ENCODE measurements at regions not wholly inside any gene's neighbourhood (a gene's known extent, or its start where the extent isn't known, plus 50 kb on each side); places are given as distances from the start of the nearest gene placed in this dataset.

DNA sequence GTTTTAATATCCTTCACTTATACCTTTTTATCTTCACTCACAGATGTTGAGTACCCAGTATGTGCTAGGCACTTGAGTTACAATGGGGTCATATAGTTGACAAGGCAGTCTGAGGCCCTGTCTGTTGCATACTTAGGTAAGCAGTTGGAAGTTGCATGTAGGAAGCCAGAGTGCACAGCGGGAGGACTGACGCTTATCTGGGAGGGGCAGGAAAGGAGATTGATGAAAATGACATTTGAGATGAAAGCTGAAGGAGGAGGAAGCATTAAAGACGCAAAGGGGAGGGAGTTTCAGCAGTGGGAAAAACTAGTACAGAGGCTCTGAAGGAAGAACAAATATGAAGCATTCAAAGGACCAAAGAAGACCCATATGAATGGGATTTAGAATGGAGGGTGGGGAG lies 266.2 kb downstream of the HTR7 start (continued):
- TF ChIP-seq, protein P1, sequence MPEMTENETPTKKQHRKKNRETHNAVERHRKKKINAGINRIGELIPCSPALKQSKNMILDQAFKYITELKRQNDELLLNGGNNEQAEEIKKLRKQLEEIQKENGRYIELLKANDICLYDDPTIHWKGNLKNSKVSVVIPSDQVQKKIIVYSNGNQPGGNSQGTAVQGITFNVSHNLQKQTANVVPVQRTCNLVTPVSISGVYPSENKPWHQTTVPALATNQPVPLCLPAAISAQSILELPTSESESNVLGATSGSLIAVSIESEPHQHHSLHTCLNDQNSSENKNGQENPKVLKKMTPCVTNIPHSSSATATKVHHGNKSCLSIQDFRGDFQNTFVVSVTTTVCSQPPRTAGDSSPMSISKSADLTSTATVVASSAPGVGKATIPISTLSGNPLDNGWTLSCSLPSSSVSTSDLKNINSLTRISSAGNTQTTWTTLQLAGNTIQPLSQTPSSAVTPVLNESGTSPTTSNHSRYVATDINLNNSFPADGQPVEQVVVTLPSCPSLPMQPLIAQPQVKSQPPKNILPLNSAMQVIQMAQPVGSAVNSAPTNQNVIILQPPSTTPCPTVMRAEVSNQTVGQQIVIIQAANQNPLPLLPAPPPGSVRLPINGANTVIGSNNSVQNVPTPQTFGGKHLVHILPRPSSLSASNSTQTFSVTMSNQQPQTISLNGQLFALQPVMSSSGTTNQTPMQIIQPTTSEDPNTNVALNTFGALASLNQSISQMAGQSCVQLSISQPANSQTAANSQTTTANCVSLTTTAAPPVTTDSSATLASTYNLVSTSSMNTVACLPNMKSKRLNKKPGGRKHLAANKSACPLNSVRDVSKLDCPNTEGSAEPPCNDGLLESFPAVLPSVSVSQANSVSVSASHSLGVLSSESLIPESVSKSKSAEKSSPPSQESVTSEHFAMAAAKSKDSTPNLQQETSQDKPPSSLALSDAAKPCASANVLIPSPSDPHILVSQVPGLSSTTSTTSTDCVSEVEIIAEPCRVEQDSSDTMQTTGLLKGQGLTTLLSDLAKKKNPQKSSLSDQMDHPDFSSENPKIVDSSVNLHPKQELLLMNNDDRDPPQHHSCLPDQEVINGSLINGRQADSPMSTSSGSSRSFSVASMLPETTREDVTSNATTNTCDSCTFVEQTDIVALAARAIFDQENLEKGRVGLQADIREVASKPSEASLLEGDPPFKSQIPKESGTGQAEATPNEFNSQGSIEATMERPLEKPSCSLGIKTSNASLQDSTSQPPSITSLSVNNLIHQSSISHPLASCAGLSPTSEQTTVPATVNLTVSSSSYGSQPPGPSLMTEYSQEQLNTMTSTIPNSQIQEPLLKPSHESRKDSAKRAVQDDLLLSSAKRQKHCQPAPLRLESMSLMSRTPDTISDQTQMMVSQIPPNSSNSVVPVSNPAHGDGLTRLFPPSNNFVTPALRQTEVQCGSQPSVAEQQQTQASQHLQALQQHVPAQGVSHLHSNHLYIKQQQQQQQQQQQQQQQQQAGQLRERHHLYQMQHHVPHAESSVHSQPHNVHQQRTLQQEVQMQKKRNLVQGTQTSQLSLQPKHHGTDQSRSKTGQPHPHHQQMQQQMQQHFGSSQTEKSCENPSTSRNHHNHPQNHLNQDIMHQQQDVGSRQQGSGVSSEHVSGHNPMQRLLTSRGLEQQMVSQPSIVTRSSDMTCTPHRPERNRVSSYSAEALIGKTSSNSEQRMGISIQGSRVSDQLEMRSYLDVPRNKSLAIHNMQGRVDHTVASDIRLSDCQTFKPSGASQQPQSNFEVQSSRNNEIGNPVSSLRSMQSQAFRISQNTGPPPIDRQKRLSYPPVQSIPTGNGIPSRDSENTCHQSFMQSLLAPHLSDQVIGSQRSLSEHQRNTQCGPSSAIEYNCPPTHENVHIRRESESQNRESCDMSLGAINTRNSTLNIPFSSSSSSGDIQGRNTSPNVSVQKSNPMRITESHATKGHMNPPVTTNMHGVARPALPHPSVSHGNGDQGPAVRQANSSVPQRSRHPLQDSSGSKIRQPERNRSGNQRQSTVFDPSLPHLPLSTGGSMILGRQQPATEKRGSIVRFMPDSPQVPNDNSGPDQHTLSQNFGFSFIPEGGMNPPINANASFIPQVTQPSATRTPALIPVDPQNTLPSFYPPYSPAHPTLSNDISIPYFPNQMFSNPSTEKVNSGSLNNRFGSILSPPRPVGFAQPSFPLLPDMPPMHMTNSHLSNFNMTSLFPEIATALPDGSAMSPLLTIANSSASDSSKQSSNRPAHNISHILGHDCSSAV (CRISPR knock-in tag; IDR thresholded peaks at IDR 0.05; ENCODE audit: borderline replicate concordance) = no peak
- TF ChIP-seq NFIC (IDR thresholded peaks at IDR 0.05; ENCODE audit: low read length) (no peak), SMAD1 (CRISPR knock-in tag; IDR thresholded peaks at IDR 0.05; ENCODE audit: borderline replicate concordance, low read depth) (no peak), TCF7L2 (IDR thresholded peaks at IDR 0.05; ENCODE audit: low read depth, low read length) (no peak), ZBTB3 (CRISPR knock-in tag; IDR thresholded peaks at IDR 0.05; ENCODE audit: borderline replicate concordance, low read depth) (no peak), PRMT3 (CRISPR knock-in tag; IDR thresholded peaks at IDR 0.05; ENCODE audit: borderline replicate concordance, low read depth) (no peak), STAT6 (CRISPR knock-in tag; IDR thresholded peaks at IDR 0.05; ENCODE audit: borderline replicate concordance) (no peak)

Data from HepG2 (cell line).